HG02884 (cell line): ENCODE measurements at regions not wholly inside any gene's neighbourhood (a gene's known extent, or its start where the extent isn't known, plus 50 kb on each side); places are given as distances from the start of the nearest gene placed in this dataset.
"Not testable (repeated sequence)": the region's sequence is repeated elsewhere in the genome, so short reads cannot be mapped to it uniquely, and the experiment has no call there.

Experiments used
- ATAC-seq: cut with Tn5 transposase; IDR thresholded peaks from one replicate; pipeline ENCODE4 v1.9.1; 2021; ENCODE audit warnings: mild to moderate bottlenecking, moderate library complexity; ENCODE audit not compliant: unreplicated experiment

GRCh38 chr6:130603391-130603790 is 223.8 kb upstream of the SMLR1 start:
- ATAC-seq: no peak

GRCh38 chr6:130604841-130605399 is 222.3 kb upstream of the SMLR1 start:
- no peak for ATAC-seq

GRCh38 chr6:130610303-130610702 is 216.9 kb upstream of the SMLR1 start:
- no peak for ATAC-seq

- ATAC-seq: no peak
Measured at GRCh38 chr6:130611366-130611765, 215.8 kb upstream of the SMLR1 start.

GRCh38 chr6:130613176-130613575 is 214.0 kb upstream of the SMLR1 start:
- no peak for ATAC-seq

- no peak for ATAC-seq
Measured at GRCh38 chr6:130615816-130616215, 211.4 kb upstream of the SMLR1 start.

GRCh38 chr6:130617658-130618057 is 209.5 kb upstream of the SMLR1 start:
- no peak for ATAC-seq

GRCh38 chr6:130618806-130619205 is 208.4 kb upstream of the SMLR1 start:
- ATAC-seq: not testable (repeated sequence)

- ATAC-seq: no peak
Measured at GRCh38 chr6:130620338-130620781, 206.8 kb upstream of the SMLR1 start.

GRCh38 chr6:130622142-130622541 is 205.1 kb upstream of the SMLR1 start:
- ATAC-seq: peak; percentile 43

GRCh38 chr6:130624046-130624445 is 203.2 kb upstream of the SMLR1 start:
- no peak for ATAC-seq

GRCh38 chr6:130625825-130626527 is 201.2 kb upstream of the SMLR1 start:
- peak; percentile 85 for ATAC-seq

- no peak for ATAC-seq
Measured at GRCh38 chr6:130628862-130629261, 198.3 kb upstream of the SMLR1 start.

GRCh38 chr6:130629640-130630039 is 197.6 kb upstream of the SMLR1 start:
- ATAC-seq: no peak

GRCh38 chr6:130632277-130632676 is 194.9 kb upstream of the SMLR1 start:
- ATAC-seq: no peak

GRCh38 chr6:130632897-130633296 is 194.3 kb upstream of the SMLR1 start:
- no peak for ATAC-seq

GRCh38 chr6:130643361-130643760 is 183.8 kb upstream of the SMLR1 start:
- ATAC-seq: no peak

GRCh38 chr6:130644175-130644574 is 183.0 kb upstream of the SMLR1 start:
- no peak for ATAC-seq

GRCh38 chr6:130644769-130645168 is 182.4 kb upstream of the SMLR1 start:
- ATAC-seq: not testable (repeated sequence)

GRCh38 chr6:130647246-130647645 is 180.0 kb upstream of the SMLR1 start:
- ATAC-seq: no peak

GRCh38 chr6:130655586-130655985 is 171.6 kb upstream of the SMLR1 start:
- ATAC-seq: no peak

GRCh38 chr6:130661077-130661476 is 166.1 kb upstream of the SMLR1 start:
- ATAC-seq: no peak

- ATAC-seq: no peak
Measured at GRCh38 chr6:130666786-130667185, 160.4 kb upstream of the SMLR1 start.
